ENCODE measurements at regions not wholly inside any gene's neighbourhood (a gene's known extent, or its start where the extent isn't known, plus 50 kb on each side); places are given as distances from the start of the nearest gene placed in this dataset.
A peak's percentile ranks its signal among the peaks of the same experiment; 100 is the strongest.
"Not testable (repeated sequence)": the region's sequence is repeated elsewhere in the genome, so short reads cannot be mapped to it uniquely, and the experiment has no call there.

GRCh38 chr7:65317372-65317771 lies 56.3 kb upstream of the ZNF92 start:
- no peak for DNase-seq

- no peak for DNase-seq
Observed at GRCh38 chr7:65310761-65311160, 62.9 kb upstream of the ZNF92 start.

GRCh38 chr7:65308300-65308678 lies 65.4 kb upstream of the ZNF92 start:
- no peak for DNase-seq

GRCh38 chr7:65307651-65308299 lies 65.9 kb upstream of the ZNF92 start:
- DNase-seq: peak; percentile 88

GRCh38 chr7:65304175-65304574 lies 69.5 kb upstream of the ZNF92 start:
- peak; percentile 74 for DNase-seq

GRCh38 chr7:65302883-65303282 lies 70.8 kb upstream of the ZNF92 start:
- peak; percentile 39 for DNase-seq

GRCh38 chr7:65301007-65301406 lies 72.6 kb upstream of the ZNF92 start:
- peak; percentile 93 for DNase-seq

GRCh38 chr7:65295409-65295808 lies 78.2 kb upstream of the ZNF92 start:
- peak; percentile 64 for DNase-seq

GRCh38 chr7:65290340-65290739 lies 83.3 kb upstream of the ZNF92 start:
- not testable (repeated sequence) for DNase-seq

- DNase-seq: no peak
Observed at GRCh38 chr7:65287023-65287422, 86.6 kb upstream of the ZNF92 start.

- DNase-seq: no peak
Observed at GRCh38 chr7:65285906-65286864, 87.5 kb upstream of the ZNF92 start.

- DNase-seq: not testable (repeated sequence)
Observed at GRCh38 chr7:65285241-65285640, 88.4 kb upstream of the ZNF92 start.

GRCh38 chr7:65279795-65280194 lies 93.9 kb upstream of the ZNF92 start:
- DNase-seq: no peak

GRCh38 chr7:65276822-65277221 lies 96.8 kb upstream of the ZNF92 start:
- DNase-seq: no peak

- DNase-seq: not testable (repeated sequence)
Observed at GRCh38 chr7:65271502-65271901, 102.2 kb upstream of the ZNF92 start.

GRCh38 chr7:65269150-65269856 lies 104.4 kb upstream of the ZNF92 start:
- peak; percentile 99 for DNase-seq

GRCh38 chr7:65268782-65269149 lies 104.9 kb upstream of the ZNF92 start:
- DNase-seq: no peak

GRCh38 chr7:65265933-65266519 lies 107.6 kb upstream of the ZNF92 start:
- DNase-seq: no peak

GRCh38 chr7:65264258-65264657 lies 109.4 kb upstream of the ZNF92 start:
- DNase-seq: no peak

GRCh38 chr7:65260673-65261072 lies 113.0 kb upstream of the ZNF92 start:
- not testable (repeated sequence) for DNase-seq

- DNase-seq: not testable (repeated sequence)
Observed at GRCh38 chr7:65259864-65260525, 113.7 kb upstream of the ZNF92 start.

- DNase-seq: no peak
Observed at GRCh38 chr7:65254061-65254460, 119.6 kb upstream of the ZNF92 start.
